Natural killer cell (primary cell): ENCODE measurements at regions not wholly inside any gene's neighbourhood (a gene's known extent, or its start where the extent isn't known, plus 50 kb on each side); places are given as distances from the start of the nearest gene placed in this dataset.

Experiments used
- ATAC-seq, 3 donors: fragments of 150-1000 bp in 2 of 3; fragments of 200-7000 bp in 1 of 3; cut with Tn5 transposase; 1 replicate in 1 of 3; 2 replicates in 2 of 3; pipeline ENCODE4 v1.10.0; 2021; ENCODE audit warnings: mild to moderate bottlenecking in 2 of 3, moderate library complexity in 2 of 3
- DNase-seq, 2 donors: peaks; one replicate each; pipeline versions ENCODE4 v3.0.0 to v3.0.0-alpha.2; 2013 to 2021; ENCODE audit warnings: mixed read lengths in 1 of 2
- H3K27ac ChIP-seq: one replicate; pipeline ENCODE4 v1.5.1; 2013; ENCODE audit warnings: mild to moderate bottlenecking, low read length
- H3K27me3 ChIP-seq: one replicate; pipeline ENCODE4 v1.6.1; 2013; ENCODE audit warnings: low read length; ENCODE audit not compliant: control insufficient read depth, insufficient read depth
- H3K36me3 ChIP-seq: one replicate; pipeline ENCODE4 v1.6.1; 2013; ENCODE audit warnings: low read length; ENCODE audit not compliant: control insufficient read depth, insufficient read depth
- H3K4me1 ChIP-seq: one replicate; pipeline ENCODE4 v1.6.1; 2013; ENCODE audit warnings: low read length; ENCODE audit not compliant: control insufficient read depth, insufficient read depth
- H3K4me3 ChIP-seq: one replicate; pipeline ENCODE4 v1.5.1; 2013; ENCODE audit warnings: low read length
- H3K9me3 ChIP-seq: one replicate; pipeline ENCODE4 v1.6.1; 2013; ENCODE audit warnings: low read length; ENCODE audit not compliant: control insufficient read depth, insufficient read depth
- H3K27ac Mint-ChIP-seq, 2 donors: one replicate each; pipeline ENCODE4 v1.8.0; 2022; ENCODE audit warnings: mild to moderate bottlenecking in 2 of 2, mixed read lengths in 2 of 2, moderate library complexity in 1 of 2
- H3K27me3 Mint-ChIP-seq, 2 donors: one replicate each; pipeline ENCODE4 v1.8.0; 2022; ENCODE audit warnings: low read depth in 2 of 2, mixed read lengths in 2 of 2
- H3K36me3 Mint-ChIP-seq: one replicate; pipeline ENCODE4 v1.8.0; 2022; ENCODE audit warnings: mixed read lengths
- H3K4me1 Mint-ChIP-seq, 2 donors: one replicate each; pipeline ENCODE4 v1.8.0; 2022; ENCODE audit warnings: mixed read lengths in 2 of 2
- H3K4me3 Mint-ChIP-seq: one replicate; pipeline ENCODE4 v1.8.0; 2022; ENCODE audit warnings: mild to moderate bottlenecking, moderate library complexity, mixed read lengths
- H3K9me3 Mint-ChIP-seq, 2 donors: one replicate each; pipeline ENCODE4 v1.8.0; 2022; ENCODE audit warnings: mixed read lengths in 2 of 2
- CTCF ChIP-seq: fragments of 200-600 bp; IDR thresholded peaks from one replicate; pipeline ENCODE4 v1.8.0; 2022; ENCODE audit warnings: antibody characterized with exemption
- WGBS: methylation state at CpG from one replicate; pipeline ENCODE4 v1.1.7; 2013; ENCODE audit warnings: missing lambda C conversion rate; ENCODE audit not compliant: insufficient coverage; 5-methylcytosine and 5-hydroxymethylcytosine counted together
- intact Hi-C: fragments of 100-400 bp; cut with micrococcal nuclease; formaldehyde crosslinking; loops from one replicate; pipeline ENCODE4 v1.14.2; 2022

GRCh38 chr4:129362691-129363274, 266.8 kb downstream of the C4orf33 start:
- peaks cover 0 to 22% of the 10 kb centered on the region in 2 donors for H3K27me3 Mint-ChIP-seq
- peak; percentile 77 for TF ChIP-seq CTCF
- Histone ChIP-seq H3K9me3 (no peaks in the 10 kb centered on the region), H3K4me1 (no peaks in the 10 kb centered on the region), H3K36me3 (no peaks in the 10 kb centered on the region), H3K4me3 (no peak overlapping the region), H3K27ac (no peak overlapping the region), H3K27me3 (no peaks in the 10 kb centered on the region)
- peak in 1 of 2 donors; percentile 73 for DNase-seq
- H3K27ac Mint-ChIP-seq: no peak overlapping the region
- H3K4me3 Mint-ChIP-seq: no peak overlapping the region
- H3K4me1 Mint-ChIP-seq: peaks cover 5 to 7% of the 10 kb centered on the region in 2 donors
- 50% methylated on average over 2 of the region's 5 CpGs for WGBS
- intact Hi-C loops: no loop called here
- H3K36me3 Mint-ChIP-seq: no peaks in the 10 kb centered on the region
- peak; percentile 49 to 67 (median 54) for ATAC-seq
- H3K9me3 Mint-ChIP-seq: no peaks in the 10 kb centered on the region

- Mint-ChIP-seq H3K27me3 (peaks cover 2 to 34% of the 10 kb centered on the region in 2 donors), H3K4me1 (peaks cover 5 to 7% of the 10 kb centered on the region in 2 donors), H3K4me3 (no peak overlapping the region), H3K27ac (no peak overlapping the region), H3K36me3 (no peaks in the 10 kb centered on the region), H3K9me3 (no peaks in the 10 kb centered on the region)
- no peak for TF ChIP-seq CTCF
- no peak overlapping the region for H3K4me3 ChIP-seq
- no peak for ATAC-seq
- intact Hi-C loops: no loop called here
- WGBS: 69% methylated on average over 9 of the region's 10 CpGs
- H3K27me3 ChIP-seq: no peaks in the 10 kb centered on the region
- H3K9me3 ChIP-seq: no peaks in the 10 kb centered on the region
- no peak for DNase-seq
- no peaks in the 10 kb centered on the region for H3K36me3 ChIP-seq
- no peaks in the 10 kb centered on the region for H3K4me1 ChIP-seq
- no peak overlapping the region for H3K27ac ChIP-seq
These were observed 268.9 kb downstream of the C4orf33 start for GRCh38 chr4:129364747-129365452.

- Histone ChIP-seq H3K27ac (no peak overlapping the region), H3K27me3 (no peaks in the 10 kb centered on the region), H3K36me3 (no peaks in the 10 kb centered on the region), H3K9me3 (no peaks in the 10 kb centered on the region), H3K4me1 (no peaks in the 10 kb centered on the region), H3K4me3 (no peak overlapping the region)
- ATAC-seq: no peak
- peaks cover 2 to 21% of the 10 kb centered on the region in 2 donors for H3K27me3 Mint-ChIP-seq
- intact Hi-C loops: no loop called here
- DNase-seq: no peak
- no peaks in the 10 kb centered on the region for H3K36me3 Mint-ChIP-seq
- no peak overlapping the region for H3K4me3 Mint-ChIP-seq
- no peak for TF ChIP-seq CTCF
- no peaks in the 10 kb centered on the region for H3K9me3 Mint-ChIP-seq
- H3K27ac Mint-ChIP-seq: no peak overlapping the region
- WGBS: 83% methylated on average over 1 of the region's 3 CpGs
- H3K4me1 Mint-ChIP-seq: no peaks in the 10 kb centered on the region
These were observed 273.5 kb downstream of the C4orf33 start for GRCh38 chr4:129369361-129370010.
